ENCODE measurements at regions not wholly inside any gene's neighbourhood (a gene's known extent, or its start where the extent isn't known, plus 50 kb on each side); places are given as distances from the start of the nearest gene placed in this dataset.

DNA sequence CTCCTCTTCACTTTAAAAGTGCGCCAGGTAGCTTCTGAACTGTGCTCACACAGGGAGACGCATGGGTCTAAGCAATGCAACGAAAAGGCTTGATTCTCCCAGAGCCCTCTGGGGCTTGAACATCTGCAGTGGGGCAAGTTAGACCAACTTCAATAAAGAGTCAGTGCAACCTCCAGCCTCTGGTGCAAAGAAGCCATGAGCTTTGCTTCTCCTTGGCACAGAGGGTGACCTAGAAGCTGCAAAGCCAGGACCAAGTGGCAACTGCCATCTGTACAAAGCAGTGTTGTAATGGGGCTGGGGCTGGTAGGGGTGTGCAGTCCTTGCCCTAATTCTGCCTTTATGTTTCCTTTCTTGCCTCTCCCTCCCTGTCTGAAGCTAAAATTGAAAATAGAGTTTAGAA lies 219.0 kb upstream of the CD96 start:
- no peaks in the 10 kb centered on the region for H3K27me3 Mint-ChIP-seq (ENCODE audit: low read depth)
- H3K4me3 Mint-ChIP-seq (ENCODE audit: unreplicated experiment): no peak overlapping the region
- DNase-seq (ENCODE audit: low spot score): no peak
- no peaks in the 10 kb centered on the region for H3K36me3 Mint-ChIP-seq (ENCODE audit: low read depth)
- no peak overlapping the region for H3K27ac Mint-ChIP-seq (ENCODE audit: unreplicated experiment)
- H3K9me3 Mint-ChIP-seq (ENCODE audit: low read depth): peaks cover 3% of the 10 kb centered on the region
- peaks cover 15% of the 10 kb centered on the region for H3K4me1 Mint-ChIP-seq (ENCODE audit: low read depth)
- no peak for TF ChIP-seq CTCF (IDR thresholded peaks at IDR 0.05)

DNA sequence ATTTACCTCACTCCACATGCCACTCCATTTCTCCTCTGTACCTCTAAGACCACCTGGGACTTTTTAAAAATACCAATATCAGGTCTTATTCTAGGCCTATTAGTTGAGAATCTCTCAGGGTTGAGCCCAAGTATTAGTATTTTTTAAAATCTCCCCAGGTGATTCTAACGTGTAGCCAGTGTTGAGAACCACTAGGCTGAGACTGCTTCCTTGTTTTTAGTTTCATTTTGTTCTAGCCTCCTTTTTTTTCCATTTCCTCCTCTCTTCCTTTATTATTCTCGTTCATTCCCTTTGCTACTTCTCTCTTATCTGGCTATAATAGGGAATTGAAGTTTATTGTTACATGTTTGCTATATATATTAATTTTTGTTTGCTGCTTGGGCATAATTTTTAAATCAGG lies 217.8 kb upstream of the CD96 start:
- Mint-ChIP-seq H3K27ac (ENCODE audit: unreplicated experiment) (no peak overlapping the region), H3K36me3 (ENCODE audit: low read depth) (no peaks in the 10 kb centered on the region), H3K27me3 (ENCODE audit: low read depth) (no peaks in the 10 kb centered on the region), H3K4me1 (ENCODE audit: low read depth) (peaks cover 15% of the 10 kb centered on the region), H3K9me3 (ENCODE audit: low read depth) (no peaks in the 10 kb centered on the region), H3K4me3 (ENCODE audit: unreplicated experiment) (no peak overlapping the region)
- no peak for DNase-seq (ENCODE audit: low spot score)
- TF ChIP-seq CTCF (IDR thresholded peaks at IDR 0.05): no peak

GRCh38 chr3:111324645-111325044 lies 217.4 kb upstream of the CD96 start:
- no peaks in the 10 kb centered on the region for H3K9me3 Mint-ChIP-seq (ENCODE audit: low read depth)
- H3K4me3 Mint-ChIP-seq (ENCODE audit: unreplicated experiment): no peak overlapping the region
- H3K36me3 Mint-ChIP-seq (ENCODE audit: low read depth): no peaks in the 10 kb centered on the region
- H3K4me1 Mint-ChIP-seq (ENCODE audit: low read depth): peaks cover 15% of the 10 kb centered on the region
- no peaks in the 10 kb centered on the region for H3K27me3 Mint-ChIP-seq (ENCODE audit: low read depth)
- H3K27ac Mint-ChIP-seq (ENCODE audit: unreplicated experiment): no peak overlapping the region
- no peak for DNase-seq (ENCODE audit: low spot score)
- TF ChIP-seq CTCF (IDR thresholded peaks at IDR 0.05): no peak

DNA sequence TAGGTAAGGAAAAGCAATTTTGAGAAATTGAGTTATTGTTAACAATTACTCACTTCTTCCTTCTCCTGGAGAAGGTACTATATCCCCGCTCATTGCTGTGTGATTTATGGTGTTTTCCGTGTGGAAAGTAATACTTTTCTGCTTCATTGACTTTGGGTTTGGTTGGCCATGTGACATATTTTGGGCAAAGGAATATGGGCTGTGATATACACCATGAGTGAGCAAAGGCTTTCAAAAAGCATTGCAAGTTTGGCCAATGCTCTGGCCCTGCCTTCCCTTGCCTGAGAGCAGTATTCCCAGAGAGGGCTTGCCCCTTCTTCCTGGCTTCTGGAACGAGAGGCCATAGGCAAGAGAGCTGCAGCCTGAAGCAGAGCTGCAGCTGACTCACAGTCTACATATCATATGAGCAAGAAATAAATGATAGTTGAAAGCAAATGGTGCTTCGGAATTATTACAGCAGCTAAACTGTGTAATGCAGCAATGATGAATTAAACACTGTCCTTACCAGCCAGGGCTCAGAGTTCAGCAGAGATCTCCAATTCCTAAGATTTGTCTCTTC lies 216.8 kb upstream of the CD96 start:
- H3K4me3 Mint-ChIP-seq (ENCODE audit: unreplicated experiment): no peak overlapping the region
- peaks cover 15% of the 10 kb centered on the region for H3K4me1 Mint-ChIP-seq (ENCODE audit: low read depth)
- H3K27me3 Mint-ChIP-seq (ENCODE audit: low read depth): no peaks in the 10 kb centered on the region
- DNase-seq (ENCODE audit: low spot score): no peak
- H3K36me3 Mint-ChIP-seq (ENCODE audit: low read depth): no peaks in the 10 kb centered on the region
- H3K9me3 Mint-ChIP-seq (ENCODE audit: low read depth): no peaks in the 10 kb centered on the region
- no peak for TF ChIP-seq CTCF (IDR thresholded peaks at IDR 0.05)
- no peak overlapping the region for H3K27ac Mint-ChIP-seq (ENCODE audit: unreplicated experiment)

DNA sequence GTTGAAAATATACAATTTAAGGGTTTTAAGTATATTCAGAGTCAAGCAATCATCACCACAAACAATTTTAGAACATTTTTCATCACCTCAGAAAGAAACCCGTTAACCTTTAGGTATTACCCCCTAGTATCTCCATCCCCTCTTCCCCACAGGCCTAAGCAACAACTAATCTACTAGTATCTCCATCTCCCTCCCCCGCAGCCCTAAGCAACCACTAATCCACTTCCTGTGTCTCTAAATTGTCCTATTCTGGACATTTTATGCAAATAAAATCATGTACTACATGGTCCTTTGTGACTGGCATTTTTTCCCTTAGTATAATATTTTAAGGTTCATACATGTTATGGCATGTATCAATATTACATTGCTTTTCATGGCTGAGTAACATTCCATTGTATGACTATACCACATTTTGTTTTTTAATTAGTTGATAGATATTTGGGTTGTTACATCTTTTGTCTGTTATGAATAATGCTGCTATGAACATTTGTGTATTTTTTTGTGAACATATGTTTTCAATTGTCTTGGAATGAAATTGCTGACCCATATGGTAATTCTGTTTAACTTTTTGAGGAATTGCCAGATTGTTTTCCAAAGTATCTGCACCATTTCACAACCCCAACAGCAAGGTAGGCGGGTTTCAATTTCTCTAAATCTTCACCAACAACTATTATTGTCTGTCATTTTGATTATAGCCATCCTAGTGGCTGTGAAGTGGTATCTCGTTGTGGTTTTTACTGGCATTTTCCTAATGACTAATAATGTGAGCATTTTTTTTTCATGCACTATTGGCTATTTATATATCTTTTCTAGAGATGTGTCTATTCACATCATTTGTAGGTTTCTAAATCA lies 215.6 kb upstream of the CD96 start:
- no peak for TF ChIP-seq CTCF (IDR thresholded peaks at IDR 0.05)
- H3K36me3 Mint-ChIP-seq (ENCODE audit: low read depth): no peaks in the 10 kb centered on the region
- no peak for DNase-seq (ENCODE audit: low spot score)
- no peak overlapping the region for H3K4me3 Mint-ChIP-seq (ENCODE audit: unreplicated experiment)
- H3K4me1 Mint-ChIP-seq (ENCODE audit: low read depth): peaks cover 12% of the 10 kb centered on the region
- H3K9me3 Mint-ChIP-seq (ENCODE audit: low read depth): no peaks in the 10 kb centered on the region
- H3K27me3 Mint-ChIP-seq (ENCODE audit: low read depth): no peaks in the 10 kb centered on the region
- no peak overlapping the region for H3K27ac Mint-ChIP-seq (ENCODE audit: unreplicated experiment)

Measured in chondrocyte (in vitro differentiated cells).